GM19372 (cell line): ENCODE measurements at regions not wholly inside any gene's neighbourhood (a gene's known extent, or its start where the extent isn't known, plus 50 kb on each side); places are given as distances from the start of the nearest gene placed in this dataset.

ENCODE experiments used
- ATAC-seq: cut with Tn5 transposase; IDR thresholded peaks from one replicate; pipeline ENCODE4 v1.9.1; 2021; ENCODE audit warnings: mild to moderate bottlenecking, low read depth, moderate library complexity; ENCODE audit not compliant: unreplicated experiment

DNA sequence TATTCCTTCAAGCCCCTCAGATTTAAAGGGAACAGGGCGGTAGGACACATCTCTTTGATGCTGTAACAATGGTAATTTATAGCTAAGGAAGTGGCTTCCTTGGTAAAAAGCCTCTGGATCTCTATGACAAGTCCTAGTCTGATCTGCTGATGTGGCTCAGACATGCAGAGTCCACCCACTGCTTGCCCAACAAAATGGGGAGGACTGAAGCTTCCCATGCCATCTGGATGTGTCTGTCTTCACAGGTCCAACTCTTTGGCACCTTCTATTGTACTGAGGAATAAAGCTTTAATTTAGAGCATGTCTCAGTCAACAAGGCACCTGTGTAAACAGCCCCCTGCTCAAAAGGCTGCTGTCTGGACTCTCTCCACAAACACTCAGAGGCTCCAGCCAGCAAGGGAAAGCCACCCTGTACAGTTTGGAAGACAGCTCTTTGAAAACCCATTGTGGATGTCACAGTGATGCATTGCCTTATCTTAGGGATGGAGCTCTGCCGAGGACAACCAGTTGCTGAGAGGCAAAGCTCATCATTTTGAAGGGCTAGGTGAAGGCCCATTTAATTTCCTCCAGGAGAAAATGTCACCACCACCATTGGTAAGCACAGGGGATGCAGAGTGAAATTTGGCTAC, 348.6 kb upstream of the GRM7 start:
- ATAC-seq = no peak

DNA sequence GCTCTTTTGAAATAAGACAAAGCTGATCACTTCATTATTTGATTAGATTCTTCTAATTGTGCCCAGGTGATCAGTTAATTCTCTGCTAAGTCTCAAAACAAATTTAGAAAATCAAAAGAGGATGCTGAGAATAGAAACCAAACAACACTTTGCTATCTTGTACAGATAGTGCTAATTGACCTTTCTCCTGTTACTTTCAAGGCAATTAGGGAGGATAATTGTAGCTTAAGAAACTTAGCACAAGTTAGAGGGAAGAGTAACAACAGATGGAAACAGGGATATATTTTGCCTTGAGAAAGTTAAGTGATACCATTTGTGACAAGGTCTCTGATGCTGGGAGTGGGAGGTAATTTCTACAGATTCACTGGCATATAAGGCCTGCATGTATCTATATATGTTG, 344.8 kb upstream of the GRM7 start:
- ATAC-seq = no peak

- no peak for ATAC-seq
Measured at GRCh38 chr3:6516694-6517093, 344.2 kb upstream of the GRM7 start.

- no peak for ATAC-seq
Measured at GRCh38 chr3:6518709-6519345, 342.1 kb upstream of the GRM7 start.

DNA sequence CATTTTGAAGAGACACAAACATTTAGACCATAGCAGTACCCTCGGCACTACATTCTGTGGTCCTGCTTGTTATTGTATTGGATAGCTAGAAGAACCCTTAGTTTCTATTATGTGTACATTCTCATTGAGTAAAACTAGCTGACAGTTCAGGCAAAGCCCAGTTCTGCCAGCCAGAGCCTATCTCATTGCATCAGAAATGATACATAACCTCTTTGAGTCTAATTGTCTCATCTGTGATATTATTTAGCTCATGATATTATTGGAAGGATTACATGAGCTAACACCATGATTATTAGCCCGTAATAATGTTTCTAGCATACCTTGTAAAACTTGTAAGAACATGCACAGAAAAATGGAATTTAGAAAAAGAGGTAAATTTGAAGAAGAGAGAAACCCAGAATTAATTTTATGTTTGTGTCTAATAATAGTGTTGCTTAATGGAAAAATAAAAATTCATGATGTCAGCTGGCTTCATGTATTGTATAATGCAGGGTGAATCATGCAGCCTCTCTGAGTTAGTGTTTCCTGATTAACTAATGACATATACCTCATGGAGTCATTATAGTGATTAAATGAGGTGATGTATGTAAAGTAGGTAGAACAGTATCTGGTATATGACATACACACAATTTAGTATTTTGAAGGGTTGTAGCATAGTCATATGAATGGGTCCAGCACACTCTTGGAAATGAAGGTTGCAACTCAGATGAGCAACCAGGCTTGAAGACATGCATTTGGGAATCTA, 339.4 kb upstream of the GRM7 start:
- no peak for ATAC-seq

- ATAC-seq = no peak
Measured at GRCh38 chr3:6522191-6522590, 338.7 kb upstream of the GRM7 start.

- no peak for ATAC-seq
Measured at GRCh38 chr3:6523043-6523442, 337.9 kb upstream of the GRM7 start.

- no peak for ATAC-seq
Measured at GRCh38 chr3:6524479-6524878, 336.4 kb upstream of the GRM7 start.

- no peak for ATAC-seq
Measured at GRCh38 chr3:6526321-6526720, 334.6 kb upstream of the GRM7 start.

GRCh38 chr3:6526861-6527260, 334.1 kb upstream of the GRM7 start:
- ATAC-seq = no peak

DNA sequence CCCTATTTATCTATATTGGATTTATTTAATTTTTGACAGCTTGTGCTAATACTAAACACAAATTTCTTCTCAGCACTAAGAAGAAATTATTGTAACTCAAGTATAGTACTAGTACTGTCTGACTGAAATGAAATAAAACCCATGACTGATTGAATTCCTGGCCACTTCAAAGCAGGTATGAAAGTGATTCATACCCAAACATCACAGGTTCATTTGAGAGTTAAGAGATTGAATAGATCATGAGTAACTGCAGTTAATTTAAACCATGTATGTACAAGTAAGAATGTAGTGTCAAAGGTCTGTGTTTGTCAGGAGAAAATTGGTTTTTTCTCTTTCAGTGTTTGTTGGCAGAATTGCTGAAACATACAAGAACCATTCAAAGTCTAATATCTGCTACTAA, 332.0 kb upstream of the GRM7 start:
- ATAC-seq = no peak

- no peak for ATAC-seq
Measured at GRCh38 chr3:6531153-6531552, 329.8 kb upstream of the GRM7 start.

- no peak for ATAC-seq
Measured at GRCh38 chr3:6532101-6532500, 328.8 kb upstream of the GRM7 start.

DNA sequence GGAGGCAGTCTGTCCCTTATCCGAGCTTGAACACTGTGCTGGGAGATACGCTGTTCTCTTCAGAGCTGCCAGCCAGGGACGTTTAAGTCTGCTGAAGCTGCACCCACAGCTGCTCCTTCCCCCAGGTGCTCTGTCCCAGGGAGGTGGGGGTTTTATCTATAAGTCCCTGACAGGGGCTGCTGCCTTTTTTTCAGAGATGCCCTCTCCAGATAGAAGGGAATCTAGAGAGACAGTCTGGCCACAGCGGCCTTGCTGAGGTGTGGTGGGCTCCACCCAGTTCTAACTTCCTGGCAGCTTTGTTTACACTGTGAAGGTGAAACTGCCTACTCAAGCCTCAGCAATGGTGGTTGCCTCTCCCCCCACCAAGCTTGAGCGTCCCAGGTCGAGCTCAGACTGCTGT, 319.9 kb upstream of the GRM7 start:
- no peak for ATAC-seq

DNA sequence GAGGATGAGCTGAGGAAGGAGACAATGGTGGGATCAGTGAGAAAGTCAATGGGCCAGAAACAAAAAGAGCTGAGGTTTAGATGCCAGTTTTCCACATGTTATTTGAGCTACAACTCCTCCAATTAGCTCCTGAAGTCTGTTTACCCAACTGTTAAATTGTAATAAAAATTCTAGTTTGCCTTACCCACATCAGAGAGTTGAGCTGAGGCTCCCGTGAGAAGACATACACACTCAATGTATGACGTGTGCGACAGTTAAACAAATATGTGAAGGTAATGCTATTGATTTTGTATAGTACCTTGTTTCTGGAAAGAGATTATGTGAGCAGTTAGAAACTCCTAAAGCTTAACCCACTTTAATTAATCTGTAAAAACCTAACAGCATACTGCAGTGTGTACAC, 318.1 kb upstream of the GRM7 start:
- ATAC-seq = no peak

DNA sequence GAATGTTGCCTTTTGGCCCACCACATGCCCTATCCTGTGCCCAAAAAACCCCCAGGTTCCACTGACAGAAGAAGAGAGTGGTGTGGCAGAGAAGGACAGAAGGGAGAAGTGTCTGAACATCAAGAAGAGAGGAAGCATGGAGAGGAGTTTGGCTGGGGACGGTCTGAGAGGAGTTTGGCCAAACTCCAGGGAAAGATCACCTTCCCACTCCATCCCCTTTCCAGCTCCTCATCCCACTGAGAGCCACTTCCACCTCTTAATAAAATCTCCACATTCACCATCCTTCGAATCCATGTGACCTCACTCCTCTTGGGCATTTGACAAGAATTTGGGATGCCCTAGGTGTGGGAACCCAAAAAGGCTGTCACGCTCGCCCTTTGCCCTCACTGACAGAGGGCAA, 311.6 kb upstream of the GRM7 start:
- no peak for ATAC-seq

DNA sequence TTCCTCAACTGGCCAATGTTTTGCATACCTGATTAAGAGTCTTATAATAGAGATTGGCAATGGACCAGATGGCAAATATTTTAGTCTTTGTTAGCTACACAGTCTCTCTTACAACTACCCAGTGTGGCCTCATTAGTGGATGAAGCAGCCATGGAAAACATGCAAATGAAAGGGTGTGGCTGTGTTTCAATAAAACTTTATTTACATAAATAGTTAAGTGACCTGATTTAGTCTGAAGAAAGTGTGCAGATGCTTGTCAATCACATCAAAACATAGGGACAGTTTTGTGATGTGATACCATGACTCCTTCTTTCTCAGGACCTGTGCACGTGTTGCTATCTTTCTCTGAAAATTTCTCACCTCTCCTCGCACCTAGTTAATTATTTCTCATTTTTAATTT, 309.8 kb upstream of the GRM7 start:
- ATAC-seq = no peak

- no peak for ATAC-seq
Measured at GRCh38 chr3:6560259-6560658, 300.7 kb upstream of the GRM7 start.

DNA sequence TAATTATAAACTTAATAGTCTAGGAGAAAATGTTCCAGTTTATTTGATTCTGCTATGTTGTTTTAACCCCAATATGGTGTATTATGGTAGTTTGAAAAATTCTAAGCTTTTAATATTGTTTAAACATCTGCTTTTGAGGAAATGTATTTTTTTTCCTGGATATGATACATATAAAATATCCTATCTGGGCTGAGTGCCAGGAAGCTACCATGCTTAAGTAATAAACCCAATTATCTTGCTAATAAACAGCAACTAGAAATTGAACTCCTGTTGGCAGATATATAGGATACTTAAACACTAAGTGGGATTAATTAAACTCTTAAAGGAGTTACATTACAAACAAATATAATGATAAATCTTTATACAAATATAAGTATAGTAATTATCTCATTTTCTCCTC, 293.7 kb upstream of the GRM7 start:
- ATAC-seq = no peak

- ATAC-seq = no peak
Measured at GRCh38 chr3:6568999-6569493, 291.9 kb upstream of the GRM7 start.

- no peak for ATAC-seq
Measured at GRCh38 chr3:6571448-6571847, 289.5 kb upstream of the GRM7 start.

- no peak for ATAC-seq
Measured at GRCh38 chr3:6577584-6577983, 283.3 kb upstream of the GRM7 start.
